GM19238 (cell line): ENCODE measurements at regions not wholly inside any gene's neighbourhood (a gene's known extent, or its start where the extent isn't known, plus 50 kb on each side); places are given as distances from the start of the nearest gene placed in this dataset.

ENCODE experiments used
- DNase-seq: peaks from one replicate; pipeline ENCODE4 v3.0.0; 2011; ENCODE audit warnings: low spot score; ENCODE audit not compliant: insufficient read length

DNA sequence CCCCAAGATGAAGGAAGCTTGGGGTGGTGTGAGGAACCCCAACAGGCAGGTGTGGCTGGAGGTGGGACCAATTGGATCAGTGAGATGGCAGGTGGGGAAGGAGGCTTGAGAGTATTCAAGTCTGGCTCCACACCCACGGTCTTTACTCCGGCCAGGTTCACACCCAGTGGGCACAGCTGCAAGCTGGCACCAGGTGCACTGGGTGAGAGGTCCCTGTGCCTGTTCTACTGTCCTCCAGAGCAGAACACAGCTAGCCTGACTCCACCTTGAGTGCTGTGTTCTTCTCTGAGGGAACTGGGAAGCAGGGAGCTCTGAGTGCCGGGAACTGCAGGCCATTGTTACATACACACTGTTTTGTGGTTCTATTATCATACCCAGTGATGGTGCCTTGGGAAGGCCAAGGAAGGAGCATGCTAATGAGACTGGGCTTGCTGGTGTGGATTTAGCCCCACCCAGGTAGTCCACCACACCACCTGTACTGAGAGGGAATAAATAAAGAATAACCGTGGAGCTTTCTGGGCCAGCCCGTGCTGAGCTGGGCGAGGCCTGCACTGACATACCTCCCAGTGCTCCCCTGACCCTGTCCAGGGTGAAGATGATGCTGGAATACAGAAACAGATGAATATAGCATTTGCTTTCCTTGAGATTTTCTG, 93.4 kb downstream of the ABHD5 start:
- DNase-seq = no peak

DNA sequence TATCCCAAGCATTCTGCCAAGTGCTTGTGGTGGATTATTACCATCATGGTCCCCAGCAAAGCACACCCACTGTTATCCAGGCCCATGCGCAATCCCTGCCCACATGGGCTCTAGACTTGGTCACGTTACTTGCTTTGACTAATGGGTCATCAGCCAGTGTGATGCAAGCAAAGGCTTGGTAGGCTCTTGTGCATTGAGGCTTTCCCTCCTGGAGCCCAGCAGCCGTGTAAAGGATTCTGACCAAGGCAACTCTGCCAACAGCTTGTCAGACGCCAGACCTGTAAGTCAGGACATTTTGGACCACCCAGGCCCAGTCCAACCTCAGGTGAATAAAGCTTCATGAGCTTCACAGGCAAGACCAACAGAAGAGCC, 93.9 kb downstream of the ABHD5 start:
- no peak for DNase-seq

DNA sequence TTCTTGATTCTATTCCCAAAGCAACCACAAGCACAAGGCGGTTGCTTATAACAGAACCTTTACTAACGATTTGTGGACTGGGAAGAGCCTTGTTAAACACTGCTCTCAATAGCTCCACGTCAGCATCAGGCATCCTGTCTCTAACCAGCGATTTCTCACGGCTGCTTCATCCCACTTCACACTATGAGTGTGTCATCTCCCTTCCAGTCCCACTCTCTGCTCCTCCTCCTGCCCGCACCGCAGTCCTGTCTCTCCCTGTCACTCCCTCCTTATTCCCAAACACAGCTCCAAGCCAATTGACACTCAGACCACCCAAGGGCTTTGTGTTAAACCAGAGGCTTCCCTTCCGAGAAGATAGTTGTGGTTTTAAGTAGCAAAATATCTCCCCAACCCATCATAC, 94.8 kb downstream of the ABHD5 start:
- DNase-seq = no peak

DNA sequence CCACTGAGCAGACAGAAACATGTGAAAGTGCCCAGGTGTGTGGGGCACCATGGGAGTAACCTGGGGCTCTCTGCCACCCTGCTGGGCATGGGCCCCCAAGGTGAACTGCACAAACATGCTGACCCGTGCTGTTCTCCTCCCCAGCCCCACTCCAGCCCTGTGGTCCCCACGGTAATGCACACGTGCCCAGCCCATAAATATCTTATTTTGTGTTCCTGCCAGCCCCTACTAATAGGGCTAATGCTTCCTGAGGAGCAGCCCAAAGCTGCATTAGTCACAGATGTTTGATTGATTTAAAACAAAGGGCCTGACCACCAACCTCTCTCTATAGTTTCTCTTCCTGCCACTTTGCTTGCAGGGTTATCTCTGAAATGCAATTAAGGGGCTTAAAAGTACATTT, 95.4 kb downstream of the ABHD5 start:
- no peak for DNase-seq

DNA sequence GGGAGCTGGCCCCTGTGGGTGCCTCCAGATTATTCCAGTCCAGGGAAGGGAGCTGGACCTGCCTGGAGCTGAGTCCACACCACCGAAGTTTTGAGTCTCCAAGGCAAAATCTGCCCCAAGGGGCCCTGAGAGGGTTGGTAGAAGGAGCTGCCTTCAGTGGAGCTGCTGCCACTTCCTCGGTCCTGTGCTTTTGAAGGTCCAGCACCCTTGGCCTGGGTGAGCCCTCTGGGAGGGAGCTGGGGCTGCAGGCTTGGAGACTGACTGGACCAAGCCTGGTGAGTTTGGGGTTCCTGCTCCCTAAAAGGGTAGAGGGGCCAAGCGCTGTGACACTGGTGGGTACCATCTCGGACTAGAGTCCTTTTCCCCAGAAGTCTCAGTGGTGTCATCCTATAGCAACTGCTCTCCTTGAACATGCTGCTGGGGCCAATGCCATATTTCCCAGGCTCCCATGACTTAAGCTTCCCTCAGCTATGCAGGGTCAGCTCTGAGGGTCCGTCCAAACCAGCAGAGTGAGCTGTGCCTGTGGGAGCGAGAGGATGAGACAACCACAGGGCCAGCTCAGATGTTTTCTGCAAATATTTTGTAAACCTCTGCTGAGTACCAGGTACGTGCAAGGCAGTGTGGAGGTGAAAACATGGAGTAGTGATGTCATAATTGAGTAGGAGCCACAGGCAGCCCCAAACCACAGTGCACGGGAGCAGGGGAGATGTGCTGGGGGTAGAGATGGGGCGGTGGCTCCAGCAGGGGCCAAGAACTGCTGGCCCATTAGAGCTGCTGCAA, 96.0 kb downstream of the ABHD5 start:
- DNase-seq = no peak

DNA sequence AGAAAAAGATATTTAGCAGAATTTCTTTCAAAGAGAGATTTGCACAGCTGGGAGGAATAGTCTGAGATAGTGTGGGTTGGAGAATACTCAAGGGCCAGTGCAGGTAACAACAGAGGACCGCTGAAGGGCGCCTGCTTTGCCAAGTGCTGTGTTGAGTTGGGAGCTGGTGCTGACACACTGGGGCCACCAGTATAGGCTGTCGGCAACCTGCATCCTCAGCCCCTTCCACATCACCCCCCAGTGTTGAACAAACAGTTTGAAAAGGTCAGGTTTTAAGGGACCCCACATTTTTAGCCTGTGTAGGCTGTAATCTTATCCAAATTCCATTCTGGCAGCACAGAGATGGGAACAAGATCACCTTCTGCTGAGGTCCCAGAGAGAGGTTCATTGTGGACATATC, 96.6 kb downstream of the ABHD5 start:
- no peak for DNase-seq

DNA sequence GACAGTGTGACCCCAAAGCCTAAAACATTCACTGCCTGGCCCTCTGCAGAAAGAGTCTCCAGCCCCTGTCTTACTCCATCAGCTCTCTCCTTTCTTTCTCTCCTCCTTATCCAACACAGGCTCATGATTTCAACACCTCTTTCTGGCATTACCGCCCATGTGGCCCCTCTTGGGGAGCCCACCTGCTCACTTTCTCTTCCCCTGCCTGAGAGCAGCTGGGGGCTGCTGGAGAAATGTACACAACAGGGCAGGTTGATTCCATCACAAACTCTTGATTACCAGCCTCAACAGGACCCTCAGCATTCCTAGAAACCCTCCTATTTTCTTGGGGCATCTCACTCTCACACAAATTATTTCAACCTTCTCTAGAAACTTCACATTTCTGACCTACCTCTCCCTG, 98.3 kb downstream of the ABHD5 start:
- DNase-seq = no peak

DNA sequence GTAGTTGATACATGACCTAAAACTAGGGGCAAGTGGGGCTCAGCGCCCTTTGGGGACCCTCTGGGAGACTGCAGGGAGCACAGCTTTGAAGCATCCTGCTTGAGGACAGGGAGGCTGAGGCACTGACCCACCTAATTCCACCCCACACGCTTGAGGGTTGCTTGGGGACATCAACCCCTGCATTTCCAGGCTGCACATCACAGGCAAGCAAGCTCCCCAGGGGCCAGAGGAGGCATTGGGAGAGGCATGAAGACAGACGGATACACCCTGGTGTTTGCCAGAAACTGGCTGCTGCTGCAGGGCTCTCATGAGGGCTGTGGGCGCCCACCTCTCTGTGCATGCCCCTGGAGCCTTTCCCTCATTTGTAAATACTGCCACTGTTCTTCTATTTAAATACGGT, 99.3 kb downstream of the ABHD5 start:
- DNase-seq = no peak

DNA sequence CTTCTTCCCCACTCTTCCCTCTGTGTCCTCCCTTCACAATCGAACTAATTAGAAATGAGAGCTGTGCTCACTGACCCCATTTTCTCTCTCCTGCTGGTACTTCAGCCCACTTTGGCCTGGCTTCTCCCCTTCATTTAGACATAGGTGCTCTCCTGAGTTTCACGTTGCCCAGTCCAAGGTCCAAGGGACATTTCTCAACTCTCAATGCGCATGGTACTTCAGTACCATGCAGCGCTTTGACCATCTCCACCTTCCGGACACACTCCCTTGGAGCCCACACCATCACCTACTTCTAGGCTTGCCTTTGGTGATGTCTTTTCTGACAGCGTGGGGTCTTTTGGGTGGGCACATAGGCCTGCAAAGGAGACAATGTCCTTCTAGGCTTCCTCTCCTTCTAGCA, 99.7 kb downstream of the ABHD5 start:
- no peak for DNase-seq

DNA sequence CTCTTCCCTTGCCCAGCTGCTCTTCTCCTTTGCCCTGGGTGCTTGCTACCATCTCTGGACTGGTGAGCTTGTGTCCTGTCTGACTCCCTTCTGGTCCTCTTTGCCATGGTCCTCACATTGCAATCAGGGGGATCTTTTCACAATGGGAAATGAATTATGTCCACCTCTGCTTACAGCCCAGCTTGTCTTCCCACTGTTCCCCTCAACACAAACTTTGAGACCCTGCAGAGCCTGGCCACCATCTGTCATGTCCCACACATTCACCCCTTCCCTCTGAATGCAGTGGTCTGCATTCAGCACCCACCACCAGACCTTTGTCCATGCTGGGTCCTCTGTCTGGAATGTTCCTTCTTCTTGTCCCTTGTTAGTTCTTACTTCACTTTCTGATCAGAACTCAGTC, 100.5 kb downstream of the ABHD5 start:
- DNase-seq = no peak

DNA sequence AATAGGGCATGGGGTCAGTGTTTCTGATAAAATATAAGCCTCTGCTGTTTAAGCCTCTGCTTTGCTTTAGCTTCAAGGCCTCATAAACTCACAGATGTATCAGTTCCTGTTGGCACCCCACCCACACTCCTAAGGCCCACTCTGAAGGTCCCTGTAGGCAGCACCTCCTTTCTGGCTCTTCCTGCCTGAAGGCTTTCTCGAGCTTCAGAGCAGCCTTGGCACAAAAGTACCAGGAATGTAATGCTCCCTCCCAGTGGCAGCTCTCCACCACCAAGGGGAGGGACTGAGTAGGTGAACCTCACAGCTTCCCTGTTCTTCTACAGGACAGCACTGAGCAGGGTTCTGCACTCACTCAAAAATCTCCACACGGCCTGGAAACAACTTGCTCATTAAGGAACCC, 102.2 kb downstream of the ABHD5 start:
- no peak for DNase-seq

DNA sequence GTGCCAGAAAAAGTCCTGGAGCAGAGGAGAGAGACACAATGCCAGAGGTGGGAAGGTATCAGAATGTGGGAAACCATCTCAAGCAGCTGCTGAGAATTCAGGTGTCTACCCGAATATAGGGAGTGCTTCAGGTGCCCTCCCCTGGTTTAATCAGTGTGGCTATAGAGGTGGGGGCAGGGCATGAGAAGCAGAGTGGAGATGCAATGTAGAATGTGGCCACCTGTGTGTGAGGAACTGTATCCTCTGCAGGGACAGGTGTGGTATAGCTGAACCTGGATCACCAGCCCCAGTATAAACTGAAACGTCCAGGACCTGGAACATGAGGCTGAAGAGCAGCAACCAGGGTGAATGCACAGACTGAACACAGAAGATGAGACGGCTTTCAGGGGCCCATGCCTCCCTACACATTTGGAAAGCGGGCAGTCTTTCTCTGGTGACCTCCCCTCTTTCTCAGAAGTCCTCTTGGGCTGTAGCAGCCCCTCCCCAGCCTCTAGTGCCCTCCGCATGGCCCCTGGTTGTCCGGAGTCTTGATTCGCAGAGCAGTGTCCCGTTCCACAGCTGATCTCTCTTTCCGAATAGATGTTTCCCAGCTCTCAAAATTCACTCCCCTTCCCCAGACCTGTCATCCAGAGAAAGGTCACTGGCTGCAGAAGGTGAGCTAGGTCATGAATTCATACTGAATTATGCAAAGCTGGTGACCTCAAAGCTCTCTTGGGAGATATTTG, 103.1 kb downstream of the ABHD5 start:
- no peak for DNase-seq

DNA sequence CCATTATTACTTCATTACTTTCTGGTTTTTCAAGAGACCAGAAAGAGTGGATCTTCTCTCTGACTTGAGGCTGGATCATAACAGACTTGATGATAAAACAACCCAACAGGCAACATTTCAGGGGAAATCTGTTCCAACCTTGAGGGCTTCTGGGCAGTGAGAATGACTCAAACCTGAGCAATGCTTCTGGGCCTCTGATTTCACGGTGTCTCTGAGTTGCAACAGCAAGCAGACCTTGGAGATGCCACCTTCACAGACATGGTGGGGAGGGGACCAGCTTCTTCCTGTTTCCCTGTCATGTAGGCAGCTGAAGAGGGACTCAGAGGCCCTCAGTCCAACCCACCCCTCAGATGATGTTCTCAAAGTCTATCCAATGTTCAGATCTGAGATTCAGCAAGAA, 104.0 kb downstream of the ABHD5 start:
- no peak for DNase-seq

DNA sequence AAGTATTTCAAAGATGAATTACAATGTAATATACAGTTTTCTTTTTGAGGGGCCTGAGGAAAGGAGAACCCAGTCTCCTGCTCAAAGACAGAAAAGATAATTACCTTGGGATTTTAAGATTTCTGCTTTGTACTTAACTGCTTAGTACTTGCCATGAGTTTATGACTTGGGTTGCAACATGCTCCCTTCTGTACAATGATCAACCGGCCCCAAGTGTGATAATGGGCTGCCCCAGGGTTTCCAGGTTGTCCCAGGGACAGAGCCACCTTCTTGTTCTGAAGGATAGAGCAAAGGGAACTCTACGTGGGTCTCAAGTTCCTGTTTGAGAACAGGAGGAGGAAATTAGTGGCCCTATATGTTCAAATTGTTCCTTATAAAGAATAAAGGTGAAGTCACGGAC, 104.8 kb downstream of the ABHD5 start:
- no peak for DNase-seq

DNA sequence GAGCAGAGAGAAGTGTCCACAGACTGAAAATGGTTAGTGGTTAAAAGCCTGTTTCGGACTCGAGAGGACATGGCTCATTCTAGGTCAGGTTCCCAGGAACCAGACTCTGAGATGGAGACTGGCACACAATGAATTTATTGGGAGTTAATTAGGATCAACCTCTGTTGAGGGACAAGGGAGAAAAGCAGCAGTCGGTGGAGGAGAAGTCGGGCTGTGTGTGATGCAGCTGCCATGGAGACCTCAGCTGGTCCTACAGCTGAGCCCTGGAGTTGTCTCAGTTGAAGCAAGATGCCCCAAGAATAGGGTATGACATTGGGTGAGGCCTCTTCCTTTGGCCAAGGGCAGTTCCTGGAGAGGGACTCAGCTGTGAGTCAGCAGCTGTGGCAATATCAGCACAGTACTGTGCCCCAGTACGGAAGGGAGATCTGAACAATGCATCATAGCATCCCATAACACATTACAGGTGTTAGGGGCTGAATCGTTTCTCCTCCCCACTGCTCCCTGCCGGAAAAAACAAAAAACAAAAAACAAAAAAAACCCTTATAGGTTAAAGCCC, 105.4 kb downstream of the ABHD5 start:
- no peak for DNase-seq

DNA sequence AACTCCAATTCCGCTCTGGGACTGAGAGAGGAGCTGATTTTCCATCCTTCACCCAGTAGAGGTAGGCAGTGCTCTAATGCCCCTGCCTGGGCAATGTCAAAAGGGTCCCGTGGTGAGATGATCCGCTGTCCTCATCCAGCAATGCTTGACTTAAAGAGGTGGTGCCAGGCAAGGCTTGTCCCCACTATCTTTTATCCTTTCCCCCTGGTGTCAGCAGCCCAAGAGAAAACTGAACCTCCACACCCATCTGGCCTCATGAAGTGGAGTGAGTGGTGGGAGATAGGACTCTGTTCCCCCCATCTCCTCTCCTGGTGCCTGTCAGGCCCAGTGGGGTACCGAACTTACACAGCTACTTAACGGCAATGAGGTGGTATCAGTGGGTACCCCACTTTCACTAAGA, 107.1 kb downstream of the ABHD5 start:
- DNase-seq = no peak

DNA sequence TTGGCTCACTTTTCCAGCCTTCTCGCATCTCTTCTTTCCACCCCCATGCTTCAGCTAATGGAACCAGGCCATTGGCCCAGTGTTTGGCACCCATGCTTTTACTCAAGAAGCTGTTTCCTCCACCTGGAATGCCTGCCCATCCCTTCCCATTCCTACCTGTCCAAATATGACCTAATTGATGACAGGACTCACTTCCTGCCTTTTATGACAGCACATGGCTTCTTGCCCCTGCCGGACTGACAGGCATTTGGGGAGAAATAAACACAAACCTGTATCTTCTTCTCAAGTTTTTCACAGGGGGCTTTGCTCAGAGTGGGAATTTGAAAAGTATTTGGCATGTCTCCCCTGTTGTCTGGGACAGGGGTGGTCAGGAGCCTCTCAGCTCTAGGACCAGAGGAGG, 120.1 kb downstream of the ABHD5 start:
- no peak for DNase-seq

DNA sequence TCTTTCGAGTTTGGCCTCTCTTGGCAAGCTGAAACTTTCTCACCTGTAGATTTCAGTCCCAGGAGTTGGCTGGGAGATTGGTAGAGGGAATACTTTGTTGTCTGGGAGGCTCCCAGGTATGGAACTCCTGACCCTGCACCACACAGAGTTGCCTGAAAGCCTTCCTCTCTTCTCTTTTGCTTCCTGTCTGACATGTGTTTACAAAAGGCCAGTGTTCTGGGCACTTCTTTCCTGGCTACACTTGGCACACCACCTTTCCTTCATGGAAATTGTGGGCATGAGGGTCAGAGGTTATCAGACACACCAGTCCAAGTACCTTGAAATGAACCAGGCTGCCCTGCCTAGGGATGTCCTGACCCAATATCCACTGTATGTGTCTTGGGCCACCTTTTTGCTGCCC, 123.7 kb downstream of the ABHD5 start:
- DNase-seq = no peak

DNA sequence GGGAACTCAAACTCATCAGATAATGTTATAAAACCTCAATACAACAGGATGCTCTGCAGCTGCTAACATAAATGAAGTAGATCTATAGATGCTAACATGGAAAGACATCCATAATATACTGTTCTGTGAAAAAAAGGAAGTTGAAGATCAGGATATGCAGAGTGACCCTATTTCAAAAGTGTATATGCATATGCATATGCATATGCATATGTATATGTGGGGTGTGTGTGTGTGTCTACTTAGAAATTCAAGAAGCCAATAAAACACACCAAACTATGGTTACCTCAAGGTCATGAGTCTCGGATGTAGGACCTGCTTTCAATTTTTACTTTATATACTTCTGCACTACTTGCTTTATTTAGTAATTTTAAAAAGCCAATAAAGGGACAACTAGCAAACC, 125.6 kb downstream of the ABHD5 start:
- no peak for DNase-seq

DNA sequence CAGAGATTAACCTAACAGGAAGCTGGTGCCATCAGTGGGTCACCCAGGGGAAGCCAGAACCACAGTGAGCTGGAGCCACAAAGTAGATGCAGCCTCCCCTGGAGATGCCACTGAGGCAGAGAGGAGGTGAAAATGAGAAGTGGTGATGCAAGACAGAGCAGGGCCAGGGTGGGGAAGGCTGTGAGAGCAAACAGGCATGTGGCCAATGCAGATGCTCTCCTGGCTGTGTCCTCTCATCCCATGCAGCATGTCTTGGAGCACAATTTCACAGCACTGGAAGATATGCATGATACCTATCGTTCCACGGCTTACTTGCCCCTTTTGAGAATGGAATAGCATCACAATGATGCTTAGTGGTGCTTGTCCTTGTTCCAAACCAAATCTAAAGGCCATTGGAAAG, 126.3 kb downstream of the ABHD5 start:
- no peak for DNase-seq

DNA sequence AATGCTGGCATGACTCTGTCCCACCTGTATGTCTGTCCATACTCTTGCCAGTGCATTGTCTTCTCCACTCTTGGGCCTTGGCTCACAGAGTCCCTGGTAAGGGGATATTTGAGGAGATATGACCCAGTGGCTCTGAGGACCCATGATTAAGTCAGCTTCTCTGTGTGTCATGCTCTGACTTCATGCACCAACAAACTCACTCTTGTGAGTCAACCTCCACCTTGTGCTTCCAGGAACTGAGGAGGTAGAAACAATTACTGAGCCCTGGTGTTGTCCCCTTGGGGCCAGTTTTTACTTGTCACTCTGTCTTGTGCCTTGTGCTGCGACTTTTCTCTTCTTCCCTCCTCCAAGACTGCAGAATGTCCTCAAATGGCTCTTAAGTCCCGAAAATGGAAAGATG, 127.1 kb downstream of the ABHD5 start:
- DNase-seq = no peak

DNA sequence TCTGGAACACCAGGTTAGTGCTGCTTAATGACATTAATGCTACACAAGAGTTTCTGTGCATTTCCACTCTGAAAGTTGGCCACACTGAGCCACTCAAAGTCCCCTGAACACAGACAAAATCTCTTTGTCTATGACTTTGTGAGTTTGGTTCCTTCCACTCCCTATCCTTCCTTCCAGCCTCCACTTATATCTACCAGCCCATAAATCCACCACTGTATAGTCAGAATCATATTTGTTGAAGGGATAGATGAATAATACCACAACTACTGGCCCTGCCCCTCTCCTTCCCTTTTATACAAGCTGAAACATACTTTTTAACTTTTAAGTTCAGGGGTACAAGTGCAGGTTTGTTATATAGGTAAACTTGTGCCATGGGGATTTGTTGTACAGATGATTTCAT, 127.5 kb downstream of the ABHD5 start:
- DNase-seq = no peak
